DOHH2 (cell line): ENCODE measurements at regions not wholly inside any gene's neighbourhood (a gene's known extent, or its start where the extent isn't known, plus 50 kb on each side); places are given as distances from the start of the nearest gene placed in this dataset.
"Not testable (repeated sequence)": the region's sequence is repeated elsewhere in the genome, so short reads cannot be mapped to it uniquely, and the experiment has no call there.

Experiments used
- CTCF ChIP-seq: fragments of 200-600 bp; sonication (generic); IDR thresholded peaks from one replicate; pipeline ENCODE4 v1.5.1; 2014; ENCODE audit warnings: antibody characterized with exemption, mild to moderate bottlenecking, low read depth, low read length; ENCODE audit not compliant: poor library complexity, severe bottlenecking
- EZH2phosphoT487 ChIP-seq: fragments of 200-600 bp; sonication (generic); IDR thresholded peaks from 2 replicates; pipeline ENCODE4 v1.6.1; 2017; ENCODE audit warnings: borderline replicate concordance, mild to moderate bottlenecking, antibody characterized with exemption, low read length, moderate library complexity, mixed read lengths

GRCh38 chr6:27827477-27827876 is 84.7 kb downstream of the OR2B2 start:
- TF ChIP-seq CTCF, EZH2phosphoT487: not testable (repeated sequence)
